Uterus (tissue), 2 donors: ENCODE measurements at regions not wholly inside any gene's neighbourhood (a gene's known extent, or its start where the extent isn't known, plus 50 kb on each side); places are given as distances from the start of the nearest gene placed in this dataset.

ENCODE experiments used
- CTCF ChIP-seq, 4 experiments: fragments of 200-600 bp in 2 of 4; fragments of 450-650 bp in 2 of 4; sonication (generic) in 2 of 4; IDR thresholded peaks; one replicate each; pipeline ENCODE4 v1.5.1; 2016 to 2019; ENCODE audit warnings: antibody characterized with exemption in 4 of 4, mild to moderate bottlenecking in 2 of 4, moderate library complexity in 1 of 4
- POLR2A ChIP-seq, 2 donors: fragments of 450-650 bp; IDR thresholded peaks; one replicate each; pipeline ENCODE4 v1.6.1; 2016; ENCODE audit warnings: antibody characterized with exemption in 2 of 2, mild to moderate bottlenecking in 1 of 2, moderate library complexity in 1 of 2

DNA sequence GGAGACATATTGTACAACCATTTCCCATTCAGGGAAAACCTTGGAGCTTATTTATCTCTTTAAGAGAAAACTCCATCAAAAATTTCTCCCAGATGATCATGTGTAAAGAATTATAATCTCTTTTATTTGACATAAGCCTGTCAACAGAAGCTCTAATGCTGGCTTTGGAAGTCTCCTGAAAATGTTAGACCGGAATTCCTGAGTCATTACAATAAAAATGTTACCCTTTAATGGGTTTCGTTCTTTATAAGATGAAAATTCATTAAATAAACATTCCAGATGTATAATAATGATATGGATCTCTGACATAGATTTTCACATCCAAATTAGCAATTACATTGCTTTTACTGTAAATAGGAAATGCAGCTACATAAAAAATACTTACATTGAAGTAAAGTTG is 1036.4 kb downstream of the EFNA5 start:
- TF ChIP-seq CTCF (IDR thresholded peaks at IDR 0.05), result no peak
- no peak for TF ChIP-seq POLR2A (IDR thresholded peaks at IDR 0.05)
